HCT116 (cell line): ENCODE measurements at regions not wholly inside any gene's neighbourhood (a gene's known extent, or its start where the extent isn't known, plus 50 kb on each side); places are given as distances from the start of the nearest gene placed in this dataset.

ENCODE experiments used
- ATAC-seq: fragments of 200-7000 bp; cut with Tn5 transposase; 2 replicates; pipeline ENCODE4 v1.9.1; 2020; ENCODE audit warnings: mild to moderate bottlenecking, moderate library complexity
- BruUV-seq: library from RNA; stranded (reverse); fragments of 400-500 nt; replicated peaks from 2 replicates; lab custom pipeline; 2021; lab: Mats Ljungman, UMichigan
- CTCF ChIA-PET: fragments of 300-600 bp; sonication (Branson Sonifier 250); formaldehyde crosslinking; loops from one replicate; lab custom pipeline; 2021; ENCODE audit warnings: antibody characterized with exemption; lab: Charles Lee
- POLR2A ChIA-PET: fragments of 300-600, 350-600 bp; sonication (Branson Sonifier 250); formaldehyde crosslinking; loops from one replicate; lab custom pipeline; 2021; ENCODE audit warnings: antibody characterized with exemption; lab: Charles Lee
- RAD21 ChIA-PET, 2 experiments: fragments of 300-600 bp; sonication (Branson Sonifier 250); formaldehyde crosslinking; loops; one replicate each; lab custom pipeline; 2023; ENCODE audit warnings: low total read pairs in 2 of 2; ENCODE audit not compliant: uncharacterized antibody in 2 of 2, unreplicated experiment in 2 of 2, low non-redundant PET in 1 of 2; lab: Charles Lee
- DNase-seq: peaks from one replicate; pipeline ENCODE4 v3.0.0-alpha.2; 2010; ENCODE audit warnings: low read depth, low spot score
- H2AFZ ChIP-seq: fragments of 200-600 bp; shearing (Covaris generic), sonication (generic); 2 replicates; pipeline ENCODE4 v1.6.1; 2017; ENCODE audit warnings: low read depth, mixed run types, mixed read lengths, antibody characterized with exemption, low read length; ENCODE audit not compliant: poor library complexity, severe bottlenecking
- H3K27ac ChIP-seq: 2 replicates; pipeline ENCODE4 v1.5.1; 2012; ENCODE audit warnings: low read depth, low read length
- H3K27me3 ChIP-seq: fragments of 200-600 bp; sonication (generic); 2 replicates; pipeline ENCODE4 v1.6.1; 2016; ENCODE audit warnings: mixed run types, low read length, mixed read lengths; ENCODE audit not compliant: insufficient read depth
- H3K36me3 ChIP-seq, 2 experiments: fragments of 200-500 bp in 1 of 2; fragments of 200-600 bp in 1 of 2; sonication (Bioruptor generic) in 1 of 2; sonication (generic) in 1 of 2; 2 replicates each; pipeline versions ENCODE4 v1.5.1 to v1.6.1; 2014 to 2016; ENCODE audit warnings: low read length in 2 of 2, inconsistent platforms in 1 of 2, mixed read lengths in 1 of 2, mixed run types in 1 of 2; ENCODE audit not compliant: insufficient read depth in 2 of 2, control insufficient read depth in 1 of 2
- H3K4me1 ChIP-seq, 2 experiments: fragments of 200-600 bp in 1 of 2; sonication (generic) in 1 of 2; 2 replicates each; pipeline versions ENCODE4 v1.5.1 to v1.6.1; 2012 to 2017; ENCODE audit warnings: low read length in 2 of 2, inconsistent platforms in 1 of 2, mild to moderate bottlenecking in 1 of 2, mixed read lengths in 1 of 2, mixed run types in 1 of 2, moderate library complexity in 1 of 2; ENCODE audit not compliant: insufficient read depth in 2 of 2, control insufficient read depth in 1 of 2
- H3K4me2 ChIP-seq: fragments of 200-600 bp; sonication (generic); 2 replicates; pipeline ENCODE4 v1.6.1; 2017; ENCODE audit warnings: mixed run types, low read length, mixed read lengths
- H3K4me3 ChIP-seq, 2 experiments: fragments of 200-600 bp in 1 of 2; sonication (generic) in 1 of 2; replicated peaks in 1 of 2; 2 replicates each; pipeline ENCODE4 v1.5.1; 2011 to 2016; ENCODE audit warnings: low read length in 2 of 2, control low read depth in 1 of 2, low read depth in 1 of 2, mild to moderate bottlenecking in 1 of 2, mixed read lengths in 1 of 2, mixed run types in 1 of 2
- H3K79me2 ChIP-seq: fragments of 200-600 bp; sonication (generic); 2 replicates; pipeline ENCODE4 v1.6.1; 2017; ENCODE audit warnings: mild to moderate bottlenecking, mixed run types, low read length, moderate library complexity, mixed read lengths; ENCODE audit not compliant: insufficient read depth
- H3K9ac ChIP-seq: fragments of 200-600 bp; sonication (generic); 2 replicates; pipeline ENCODE4 v1.6.1; 2016; ENCODE audit warnings: low read length, mixed read lengths
- H3K9me2 ChIP-seq: fragments of 200-600 bp; sonication (generic), shearing (Covaris generic); 2 replicates; pipeline ENCODE4 v1.6.1; 2017; ENCODE audit warnings: mixed run types, mild to moderate bottlenecking, moderate library complexity; ENCODE audit not compliant: insufficient read depth
- H3K9me3 ChIP-seq, 2 experiments: fragments of 200-500 bp in 1 of 2; fragments of 200-600 bp in 1 of 2; sonication (Bioruptor generic) in 1 of 2; sonication (generic) in 1 of 2; 2 replicates each; pipeline ENCODE4 v1.6.1; 2014 to 2017; ENCODE audit warnings: low read length in 2 of 2, mixed read lengths in 2 of 2, inconsistent platforms in 1 of 2, low read depth in 1 of 2, mild to moderate bottlenecking in 1 of 2, mixed run types in 1 of 2, moderate library complexity in 1 of 2; ENCODE audit not compliant: control insufficient read depth in 1 of 2, insufficient read depth in 1 of 2
- H4K20me1 ChIP-seq: fragments of 200-600 bp; sonication (generic), shearing (Covaris generic); 2 replicates; pipeline ENCODE4 v1.6.1; 2017; ENCODE audit warnings: mixed run types, mild to moderate bottlenecking, moderate library complexity; ENCODE audit not compliant: insufficient read depth
- ATF3 ChIP-seq: IDR thresholded peaks from 2 replicates; pipeline ENCODE4 v1.6.1; 2012
- CTCF ChIP-seq, 3 experiments: fragments of 200-600 bp in 1 of 3; sonication (generic) in 1 of 3; IDR thresholded peaks in 2 of 3; conservative IDR thresholded peaks in 1 of 3; 2 replicates each; pipeline ENCODE4 v1.5.1; 2012 to 2017; ENCODE audit warnings: low read depth in 2 of 3, low read length in 2 of 3, antibody characterized with exemption in 1 of 3, borderline replicate concordance in 1 of 3, control low read depth in 1 of 3, mild to moderate bottlenecking in 1 of 3, mixed read lengths in 1 of 3, mixed run types in 1 of 3, moderate library complexity in 1 of 3; ENCODE audit not compliant: insufficient read depth in 1 of 3
- EGR1 ChIP-seq: IDR thresholded peaks from 2 replicates; pipeline ENCODE4 v1.6.1; 2012; ENCODE audit warnings: low read depth
- ELF1 ChIP-seq: IDR thresholded peaks from 2 replicates; pipeline ENCODE4 v1.6.1; 2012; ENCODE audit warnings: low read depth, borderline replicate concordance
- EZH2 ChIP-seq: fragments of 200-600 bp; sonication (generic); IDR thresholded peaks from 2 replicates; pipeline ENCODE4 v1.6.1; 2017; ENCODE audit warnings: antibody characterized with exemption, mixed run types
- POLR2A ChIP-seq: IDR thresholded peaks from 2 replicates; pipeline ENCODE4 v1.7.0; 2011; ENCODE audit warnings: borderline replicate concordance; ENCODE audit not compliant: insufficient read depth, insufficient read length; ENCODE audit errors: extremely low read depth
- RAD21 ChIP-seq: IDR thresholded peaks from 2 replicates; pipeline ENCODE4 v1.6.1; 2012; ENCODE audit warnings: low read depth, mild to moderate bottlenecking
- SP1 ChIP-seq: IDR thresholded peaks from 2 replicates; pipeline ENCODE4 v1.6.1; 2012; ENCODE audit warnings: low read depth
- SRF ChIP-seq: IDR thresholded peaks from 2 replicates; pipeline ENCODE4 v1.6.1; 2012; ENCODE audit warnings: low read depth
- TCF7L2 ChIP-seq: IDR thresholded peaks from 2 replicates; pipeline ENCODE4 v1.7.0; 2011; ENCODE audit warnings: borderline replicate concordance, inconsistent platforms; ENCODE audit not compliant: insufficient read depth, insufficient read length; ENCODE audit errors: extremely low read depth
- ZFX ChIP-seq: fragments of 450-650 bp; IDR thresholded peaks from 2 replicates; pipeline ENCODE4 v1.6.1; 2017
- ZNF274 ChIP-seq: fragments of 200-500 bp; sonication (Bioruptor generic); IDR thresholded peaks from 2 replicates; pipeline ENCODE4 v1.6.1; 2014; ENCODE audit warnings: mild to moderate bottlenecking, low read depth, low read length, inconsistent platforms
- intact Hi-C: fragments of 100-400 bp; cut with micrococcal nuclease; formaldehyde crosslinking; loops from 2 replicates; pipeline ENCODE4 v1.10.0; 2022
- TF ChIP-seq, protein P1 (sequence below): IDR thresholded peaks from 2 replicates; pipeline ENCODE4 v1.6.1; 2011; ENCODE audit warnings: mild to moderate bottlenecking, low read length, moderate library complexity; ENCODE audit not compliant: insufficient replicate concordance; ENCODE audit errors: extremely low read depth

- ATAC-seq (no peak), DNase-seq (no peak)
- H3K4me3 ChIP-seq, result no peak overlapping the region
- H2AFZ ChIP-seq, result no peak overlapping the region
- POLR2A ChIA-PET, result no interaction called here
- H3K36me3 ChIP-seq, result no peaks in the 10 kb centered on the region
- no peak overlapping the region for H3K9ac ChIP-seq
- intact Hi-C loops, result no loop called here
- no peak for TF ChIP-seq EZH2
- TF ChIP-seq RAD21, result no peak
- no peak for TF ChIP-seq ATF3
- no peak for TF ChIP-seq SRF
- TF ChIP-seq ELF1, result no peak
- no peak for TF ChIP-seq TCF7L2
- TF ChIP-seq POLR2A, result no peak
- no peak for TF ChIP-seq EGR1
- no peak for TF ChIP-seq ZFX
- no peak for TF ChIP-seq SP1
- TF ChIP-seq, protein P1, sequence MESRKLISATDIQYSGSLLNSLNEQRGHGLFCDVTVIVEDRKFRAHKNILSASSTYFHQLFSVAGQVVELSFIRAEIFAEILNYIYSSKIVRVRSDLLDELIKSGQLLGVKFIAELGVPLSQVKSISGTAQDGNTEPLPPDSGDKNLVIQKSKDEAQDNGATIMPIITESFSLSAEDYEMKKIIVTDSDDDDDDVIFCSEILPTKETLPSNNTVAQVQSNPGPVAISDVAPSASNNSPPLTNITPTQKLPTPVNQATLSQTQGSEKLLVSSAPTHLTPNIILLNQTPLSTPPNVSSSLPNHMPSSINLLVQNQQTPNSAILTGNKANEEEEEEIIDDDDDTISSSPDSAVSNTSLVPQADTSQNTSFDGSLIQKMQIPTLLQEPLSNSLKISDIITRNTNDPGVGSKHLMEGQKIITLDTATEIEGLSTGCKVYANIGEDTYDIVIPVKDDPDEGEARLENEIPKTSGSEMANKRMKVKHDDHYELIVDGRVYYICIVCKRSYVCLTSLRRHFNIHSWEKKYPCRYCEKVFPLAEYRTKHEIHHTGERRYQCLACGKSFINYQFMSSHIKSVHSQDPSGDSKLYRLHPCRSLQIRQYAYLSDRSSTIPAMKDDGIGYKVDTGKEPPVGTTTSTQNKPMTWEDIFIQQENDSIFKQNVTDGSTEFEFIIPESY, result no peak
- TF ChIP-seq CTCF (IDR thresholded peaks at IDR 0.05 in 2 of 3, conservative IDR thresholded peaks at IDR 0.05 in 1 of 3; ENCODE audit: borderline replicate concordance in 1 of 3, insufficient read depth in 1 of 3, low read depth in 2 of 3, low read length in 2 of 3), result no peak
- no peak for TF ChIP-seq ZNF274
- no peak overlapping the region for H3K4me2 ChIP-seq
- CTCF ChIA-PET, result no interaction called here
- BruUV-seq, result no TSS peak
- H3K27me3 ChIP-seq, result no peaks in the 10 kb centered on the region
- no peak overlapping the region for H3K27ac ChIP-seq
- no peaks in the 10 kb centered on the region for H3K79me2 ChIP-seq
- no peaks in the 10 kb centered on the region for H3K4me1 ChIP-seq
- H3K9me3 ChIP-seq, result peaks cover 0 to 7% of the 10 kb centered on the region in 2 experiments; a peak in 1 of 4 replicates
- RAD21 ChIA-PET, result no interaction called here
- no peaks in the 10 kb centered on the region for H4K20me1 ChIP-seq
- H3K9me2 ChIP-seq, result no peaks in the 10 kb centered on the region
Measured at GRCh38 chr12:87169010-87169409, 860.2 kb downstream of the C12orf50 start.
